ENCODE measurements at regions not wholly inside any gene's neighbourhood (a gene's known extent, or its start where the extent isn't known, plus 50 kb on each side); places are given as distances from the start of the nearest gene placed in this dataset.
"Not testable (repeated sequence)": the region's sequence is repeated elsewhere in the genome, so short reads cannot be mapped to it uniquely, and the experiment has no call there.

DNA sequence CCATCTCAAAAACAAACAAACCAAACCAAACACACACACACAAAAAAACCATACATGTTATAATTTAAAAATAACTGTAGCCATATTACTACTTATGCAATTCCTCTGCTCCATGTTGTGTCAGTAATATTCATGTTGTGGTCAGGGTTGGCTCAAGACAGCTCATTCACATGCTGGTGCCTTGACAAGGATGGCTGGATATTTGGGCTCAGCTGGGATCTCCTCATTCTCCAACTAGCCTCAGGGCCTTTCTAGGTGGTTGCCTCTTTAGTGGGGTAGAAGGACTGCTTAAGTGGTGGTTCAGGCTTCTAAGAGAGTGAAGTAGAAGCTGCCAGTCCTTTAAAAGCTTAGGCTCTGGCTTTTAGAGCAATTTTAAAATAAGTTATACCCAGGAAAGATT is 189.3 kb downstream of the ADRA2A start:
- DNase-seq = no peak

- no peak for DNase-seq
These were observed 190.8 kb downstream of the ADRA2A start for GRCh38 chr10:111267673-111268072.

DNA sequence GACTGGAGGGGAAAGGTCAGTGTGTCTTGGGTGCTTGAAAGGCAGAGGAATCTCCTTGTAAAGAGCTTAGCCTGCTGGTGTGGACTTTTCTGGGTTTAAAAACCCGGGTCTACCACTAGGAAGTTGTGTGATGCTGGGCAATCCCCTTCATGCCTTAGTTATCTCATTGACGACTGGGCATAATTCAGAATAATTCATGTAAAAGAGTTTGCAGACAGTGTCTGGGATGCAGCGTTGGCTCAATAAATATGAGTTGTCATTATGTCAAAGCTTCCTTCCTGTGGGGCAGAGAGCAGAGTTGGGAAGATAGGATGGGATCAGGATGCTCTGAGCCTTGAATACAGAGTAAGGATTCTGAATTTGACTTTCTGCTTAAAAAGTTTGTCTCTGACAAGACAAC is 196.4 kb downstream of the ADRA2A start:
- DNase-seq = no peak

GRCh38 chr10:111273635-111274034 is 196.8 kb downstream of the ADRA2A start:
- DNase-seq = no peak

DNA sequence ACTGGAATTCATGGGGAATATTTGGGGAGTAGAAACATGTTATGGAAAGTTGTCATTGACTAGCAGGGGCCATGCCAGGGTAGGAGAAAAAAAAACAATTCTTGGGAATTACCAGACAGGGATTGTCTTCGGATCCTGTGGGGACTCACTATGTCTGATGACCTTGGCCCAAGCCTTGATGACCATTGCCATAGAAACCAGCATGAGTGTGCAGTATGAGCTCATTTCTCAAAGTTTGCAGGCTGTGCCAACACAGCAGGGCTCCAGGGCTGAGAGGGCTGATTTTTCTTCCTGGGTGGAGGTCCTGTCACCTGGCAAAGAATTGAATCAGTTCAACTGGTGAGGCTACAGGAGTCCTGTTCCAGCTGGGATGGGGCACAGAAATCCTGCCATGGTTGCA is 198.3 kb downstream of the ADRA2A start:
- no peak for DNase-seq

GRCh38 chr10:111277661-111278060 is 200.8 kb downstream of the ADRA2A start:
- DNase-seq = no peak

GRCh38 chr10:111278266-111278665 is 201.4 kb downstream of the ADRA2A start:
- no peak for DNase-seq

GRCh38 chr10:111281516-111281915 is 204.7 kb downstream of the ADRA2A start:
- DNase-seq = no peak

DNA sequence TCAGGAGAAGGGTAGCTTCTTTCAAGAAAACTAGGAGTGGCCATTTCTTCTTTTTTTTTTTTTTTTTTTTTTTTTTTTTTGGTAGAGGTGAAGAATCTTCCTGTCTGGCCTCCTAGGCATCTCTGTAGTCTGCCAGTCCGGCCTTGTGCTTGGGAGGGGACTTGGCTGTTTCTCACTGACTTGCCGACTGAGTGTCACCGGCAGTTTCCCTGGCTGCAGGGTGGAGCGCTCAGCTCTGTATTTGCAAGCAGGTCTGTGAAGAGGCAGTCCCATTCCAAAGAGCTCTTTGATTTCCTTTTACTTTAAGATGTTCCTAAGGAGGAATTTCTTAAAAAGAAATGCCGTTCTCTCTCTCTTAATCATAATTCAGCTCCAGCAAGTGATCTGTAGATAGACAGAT is 212.6 kb downstream of the ADRA2A start:
- DNase-seq = no peak

DNA sequence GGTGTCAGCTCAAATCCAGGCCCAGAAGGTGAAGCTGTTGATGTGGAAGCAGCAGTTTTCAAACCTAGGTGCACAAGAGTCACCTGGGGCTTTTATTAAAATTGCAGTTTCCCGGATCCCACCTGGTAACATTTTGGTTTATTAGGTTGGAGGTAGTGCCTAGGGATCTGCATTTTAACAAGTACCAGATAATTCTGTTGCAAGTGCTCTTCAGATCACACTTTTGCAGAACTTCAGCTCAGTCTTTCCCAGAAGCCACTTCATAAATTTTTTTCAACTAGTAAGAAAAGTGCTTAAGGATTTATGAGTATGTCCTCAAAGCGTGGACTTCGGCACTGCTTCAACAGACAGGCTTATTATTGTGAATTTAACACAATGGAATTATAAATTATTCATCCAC is 213.8 kb downstream of the ADRA2A start:
- DNase-seq = no peak

DNA sequence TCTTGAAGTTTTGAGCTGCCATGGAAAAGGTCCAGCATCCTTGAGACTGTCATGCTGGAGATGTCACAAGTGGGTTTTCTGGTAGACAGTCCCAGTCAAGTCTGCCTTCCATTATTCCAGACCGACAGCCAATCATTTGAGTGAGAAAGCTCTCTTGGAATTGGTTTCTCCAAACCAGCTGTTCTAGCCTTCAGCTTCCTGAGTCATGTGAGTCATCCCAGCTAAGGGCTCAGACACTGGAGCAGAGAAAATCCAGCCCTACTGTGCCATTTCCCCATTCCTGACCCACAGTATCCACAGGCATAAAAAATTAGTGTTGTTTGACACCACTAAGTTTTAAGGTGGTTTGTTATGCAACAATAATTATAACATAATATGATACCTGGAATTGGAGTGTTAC is 219.0 kb downstream of the ADRA2A start:
- no peak for DNase-seq

GRCh38 chr10:111297351-111297848 is 220.6 kb downstream of the ADRA2A start:
- no peak for DNase-seq

GRCh38 chr10:111298031-111298430 is 221.2 kb downstream of the ADRA2A start:
- DNase-seq = no peak

GRCh38 chr10:111299037-111299436 is 222.2 kb downstream of the ADRA2A start:
- DNase-seq = no peak

DNA sequence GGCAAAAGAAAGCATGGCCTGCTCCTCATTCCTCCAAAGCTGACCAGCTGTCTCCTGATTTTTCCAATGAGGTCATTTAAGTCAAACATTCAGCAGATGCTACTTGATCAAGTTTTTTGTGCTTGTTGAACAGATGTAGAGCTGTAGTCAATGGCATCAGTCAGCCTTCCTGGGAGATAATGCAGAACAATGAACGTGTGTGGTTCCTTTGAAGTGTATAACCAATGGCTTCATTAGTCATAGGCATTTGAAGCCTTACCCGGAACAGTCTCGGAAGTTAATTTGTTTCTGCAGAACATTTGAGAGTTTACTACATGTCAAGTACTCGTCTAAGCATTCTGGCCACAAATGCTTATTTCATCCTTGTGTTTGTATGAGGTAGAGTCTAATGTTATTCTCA is 227.1 kb downstream of the ADRA2A start:
- DNase-seq = no peak

DNA sequence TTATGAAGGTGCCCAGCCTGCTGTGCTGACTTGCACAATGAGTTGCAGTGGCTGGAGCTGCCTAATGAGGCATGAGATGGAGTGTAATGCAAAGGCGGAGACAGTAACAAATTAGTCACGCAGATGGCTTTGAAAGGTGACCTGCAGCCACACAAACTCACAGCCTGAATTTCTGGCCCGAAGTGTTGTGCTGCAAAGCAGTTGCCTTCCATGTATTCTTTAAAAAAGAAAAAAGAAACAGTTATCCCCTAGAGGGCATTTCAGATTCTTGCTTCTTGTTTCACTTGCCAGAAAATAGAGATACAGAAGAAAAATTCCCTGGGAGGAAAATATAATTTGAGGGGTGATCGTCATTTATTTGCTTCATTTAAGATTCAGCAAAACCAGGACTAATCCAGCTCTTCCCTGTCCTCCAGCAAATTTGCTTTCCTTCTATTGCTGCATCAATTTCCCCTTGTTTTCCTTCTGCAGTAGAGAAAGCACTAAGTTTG is 239.9 kb downstream of the ADRA2A start:
- no peak for DNase-seq

DNA sequence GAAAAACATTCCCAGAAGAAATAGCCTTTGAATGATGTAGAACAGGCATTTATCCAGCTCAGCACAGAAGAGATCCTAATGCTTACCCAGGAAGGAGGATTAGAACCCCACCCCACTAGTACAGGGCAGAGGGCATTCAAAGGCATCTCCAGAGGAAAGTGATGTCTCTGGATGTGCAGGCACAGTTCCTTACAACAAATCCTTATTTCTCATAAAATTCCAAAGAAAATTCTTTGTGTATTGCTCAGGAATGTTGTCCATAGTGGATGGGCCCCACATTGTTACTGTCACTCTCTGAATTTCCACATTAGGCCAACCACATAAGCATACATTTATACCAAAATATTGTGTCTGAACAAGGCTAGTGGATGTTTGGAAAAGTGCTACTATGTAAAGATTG is 243.0 kb downstream of the ADRA2A start:
- no peak for DNase-seq

- DNase-seq = no peak
These were observed 246.6 kb downstream of the ADRA2A start for GRCh38 chr10:111323389-111323966.

DNA sequence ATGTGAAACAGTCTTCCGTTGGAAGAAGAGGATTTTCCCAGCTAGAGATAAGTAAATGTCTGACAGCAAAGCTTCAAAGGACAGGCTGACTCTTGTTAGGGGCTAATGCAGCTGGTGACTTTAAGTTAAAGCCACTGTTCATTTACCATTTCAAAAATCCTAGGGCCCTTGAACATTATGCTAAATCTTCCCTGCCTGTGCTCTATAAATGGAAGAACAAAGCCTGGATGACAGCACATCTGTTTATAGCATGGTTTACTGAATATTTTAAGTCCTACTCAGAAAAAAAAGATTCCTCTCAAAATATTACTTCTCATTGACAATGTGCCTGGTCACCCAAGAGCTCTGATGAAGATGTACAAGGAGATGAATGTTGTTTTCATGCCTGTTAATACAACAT is 255.3 kb downstream of the ADRA2A start:
- DNase-seq = not testable (repeated sequence)

GRCh38 chr10:111335826-111336225 is 259.0 kb downstream of the ADRA2A start:
- no peak for DNase-seq

- no peak for DNase-seq
These were observed 261.2 kb downstream of the ADRA2A start for GRCh38 chr10:111338035-111338434.

DNA sequence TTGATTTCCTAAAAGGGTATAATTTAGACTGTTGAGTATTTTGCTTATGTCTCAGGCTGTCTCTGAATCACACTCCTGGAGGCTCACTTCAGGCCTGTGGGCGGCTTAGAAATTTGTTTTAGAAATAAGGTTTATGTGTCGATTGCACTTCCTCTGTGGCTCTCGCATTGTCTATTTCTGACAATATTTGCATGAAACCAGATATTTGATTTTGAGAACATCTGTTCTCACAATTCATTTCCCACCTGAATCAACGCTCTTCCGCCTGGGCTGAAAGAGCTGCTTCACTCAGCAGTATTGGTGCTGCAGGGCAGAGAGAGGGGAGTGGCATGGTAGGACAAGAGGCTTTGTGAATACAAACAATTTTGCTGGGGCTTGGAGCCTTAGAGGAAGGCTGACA is 262.0 kb downstream of the ADRA2A start:
- no peak for DNase-seq

DNA sequence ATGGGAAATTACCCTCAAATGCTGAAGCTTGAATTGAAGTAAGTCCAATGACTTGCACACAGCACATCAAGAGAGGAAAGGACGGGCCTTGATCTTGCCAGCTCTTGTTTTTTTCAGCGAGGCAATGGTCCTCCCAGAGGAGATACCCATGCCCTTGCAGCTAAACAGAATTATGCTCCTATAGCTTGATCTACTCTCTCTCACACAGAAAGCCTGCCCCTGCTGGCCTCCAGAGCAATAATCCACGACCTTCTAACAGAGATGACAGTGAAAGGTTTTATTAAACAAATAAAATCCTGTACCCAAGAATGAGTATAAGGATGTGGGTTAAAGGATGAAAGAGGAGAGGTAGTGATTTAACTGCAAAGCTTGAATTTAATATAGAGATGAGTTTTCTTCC is 268.0 kb downstream of the ADRA2A start:
- DNase-seq = no peak

DNA sequence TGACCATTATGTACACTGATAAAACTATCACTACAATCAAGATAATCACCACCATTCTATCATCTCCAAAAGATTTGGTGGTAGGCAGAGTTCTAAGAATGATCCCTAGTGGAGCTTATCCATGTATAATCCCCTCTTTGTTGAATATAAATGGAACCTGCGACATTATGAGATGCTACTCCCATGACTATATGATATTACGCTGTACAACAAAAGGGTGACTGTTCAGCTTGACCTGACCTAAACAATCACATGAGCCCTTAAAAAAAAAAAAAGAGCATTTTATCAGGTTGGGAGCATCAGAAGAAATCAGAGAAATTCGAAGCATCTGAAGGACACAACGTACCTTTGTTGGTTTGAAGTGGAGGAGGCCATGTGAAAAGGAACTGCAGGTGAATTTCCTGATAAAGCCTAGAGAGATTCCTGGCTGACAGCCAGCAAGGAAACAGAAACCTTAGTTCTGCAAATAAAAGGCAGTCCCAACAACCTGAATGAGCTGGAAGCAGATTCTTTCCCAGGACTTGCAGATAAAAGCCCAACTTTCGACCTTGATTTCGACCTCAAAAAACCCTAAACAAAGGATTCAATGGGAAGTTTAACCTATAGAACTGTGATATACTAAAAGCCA is 270.7 kb downstream of the ADRA2A start:
- DNase-seq = peak; percentile 40 to 60
